K562 (cell line): ENCODE measurements at regions not wholly inside any gene's neighbourhood (a gene's known extent, or its start where the extent isn't known, plus 50 kb on each side); places are given as distances from the start of the nearest gene placed in this dataset.

Experiments
- ATAC-seq: fragments of 200-7000 bp; cut with Tn5 transposase; 3 replicates; pipeline ENCODE4 v1.9.1; 2020; ENCODE audit warnings: moderate library complexity
- BruUV-seq: library from RNA; stranded (reverse); fragments of 400-500 nt; replicated peaks from 2 replicates; lab custom pipeline; 2021; lab: Mats Ljungman, UMichigan
- CTCF ChIA-PET: fragments of 300-600 bp; formaldehyde crosslinking; extraction: SDS; loops from one replicate; lab custom pipeline; 2021; ENCODE audit warnings: low intra/inter-chr PET ratio; lab: Yijun Ruan, JAX
- POLR2A ChIA-PET: fragments of 300-600, 350-650 bp; sonication (Branson Sonifier 250); formaldehyde crosslinking; extraction: SDS; loops from one replicate; lab custom pipeline; 2021; ENCODE audit warnings: antibody characterized with exemption, inconsistent platforms; lab: Yijun Ruan, JAX
- DNase-seq, 4 experiments: peaks; one replicate each; pipeline versions ENCODE4 v3.0.0 to v3.0.0-alpha.2; 2011 to 2018; ENCODE audit warnings: low spot score in 3 of 4, mixed read lengths in 3 of 4; ENCODE audit errors: extremely low read depth in 1 of 4
- FAIRE-seq: peaks from 2 replicates; lab custom pipeline; 2011; peaks lifted over from hg19 to GRCh38; lab: Jason Lieb, UNC
- H2AFZ ChIP-seq: 2 replicates; pipeline ENCODE4 v1.6.0; 2011; ENCODE audit warnings: low read depth, low read length, control low read depth, inconsistent platforms
- H3K27ac ChIP-seq: fragments of 200-600 bp; 3 replicates; pipeline ENCODE4 v1.8.0; 2011; ENCODE audit warnings: low read depth, mild to moderate bottlenecking, control low read depth, inconsistent platforms, low read length, moderate library complexity, mixed read lengths; ENCODE audit errors: extremely low read depth
- H3K27me3 ChIP-seq, 2 experiments: fragments of 300-600 bp in 1 of 2; 2 replicates in 1 of 2; 3 replicates in 1 of 2; pipeline versions ENCODE4 v1.6.0 to v1.8.0; 2011; ENCODE audit warnings: inconsistent platforms in 2 of 2, low read length in 2 of 2, mild to moderate bottlenecking in 1 of 2, mixed read lengths in 1 of 2, moderate library complexity in 1 of 2; ENCODE audit not compliant: control insufficient read depth in 2 of 2, insufficient read depth in 2 of 2
- H3K36me3 ChIP-seq: fragments of 300-600 bp; 3 replicates; pipeline ENCODE4 v1.8.0; 2011; ENCODE audit warnings: mild to moderate bottlenecking, low read length, inconsistent platforms; ENCODE audit not compliant: control insufficient read depth, insufficient read depth
- H3K4me1 ChIP-seq, 2 experiments: fragments of 200-600 bp in 1 of 2; replicated peaks in 1 of 2; 2 replicates in 1 of 2; 3 replicates in 1 of 2; pipeline versions ENCODE4 v1.5.1 to v1.8.0; 2011; ENCODE audit warnings: inconsistent platforms in 2 of 2, low read length in 2 of 2, mild to moderate bottlenecking in 1 of 2, mixed read lengths in 1 of 2, moderate library complexity in 1 of 2; ENCODE audit not compliant: control insufficient read depth in 2 of 2, insufficient read depth in 2 of 2
- H3K4me2 ChIP-seq: 2 replicates; pipeline ENCODE4 v1.6.1; 2011; ENCODE audit warnings: low read length, control low read depth, inconsistent platforms, mixed read lengths; ENCODE audit not compliant: insufficient read depth
- H3K4me3 ChIP-seq: fragments of 200-600 bp; sonication (generic), shearing (Covaris generic); 2 replicates; pipeline ENCODE4 v1.5.1; 2016; ENCODE audit warnings: control low read depth, inconsistent platforms
- H3K79me2 ChIP-seq: fragments of 200-600 bp; 3 replicates; pipeline ENCODE4 v1.8.0; 2011; ENCODE audit warnings: low read length, inconsistent platforms; ENCODE audit not compliant: control insufficient read depth, insufficient read depth
- H3K9ac ChIP-seq, 2 experiments: 2 replicates each; pipeline versions ENCODE4 v1.6.0 to v1.6.1; 2011; ENCODE audit warnings: low read depth in 2 of 2, low read length in 2 of 2, control low read depth in 1 of 2, inconsistent platforms in 1 of 2, mild to moderate bottlenecking in 1 of 2, mixed read lengths in 1 of 2; ENCODE audit not compliant: insufficient read depth in 1 of 2
- H3K9me1 ChIP-seq: one replicate; pipeline ENCODE4 v1.6.0; 2011; ENCODE audit warnings: inconsistent platforms, mild to moderate bottlenecking, low read length, moderate library complexity; ENCODE audit not compliant: control insufficient read depth, insufficient read depth
- H3K9me3 ChIP-seq: replicated peaks from 2 replicates; pipeline ENCODE4 v1.5.1; 2011; ENCODE audit warnings: low read depth, low read length, inconsistent platforms; ENCODE audit not compliant: control insufficient read depth, insufficient read depth
- H4K20me1 ChIP-seq: replicated peaks from 2 replicates; pipeline ENCODE4 v1.6.1; 2011; ENCODE audit warnings: low read length, inconsistent platforms, mixed read lengths; ENCODE audit not compliant: control insufficient read depth, insufficient read depth
- ERF ChIP-seq: fragments of 450-650 bp; formaldehyde crosslinking; IDR thresholded peaks from 2 replicates; pipeline ENCODE4 v1.4.0; 2020; ENCODE audit warnings: mild to moderate bottlenecking, mixed read lengths
- HDAC2 ChIP-seq: fragments of 450-650 bp; IDR thresholded peaks from 2 replicates; pipeline ENCODE4 v1.6.1; 2016; ENCODE audit warnings: mild to moderate bottlenecking
- KHSRP ChIP-seq: fragments of 450-650 bp; IDR thresholded peaks from 2 replicates; pipeline ENCODE4 v1.6.1; 2017
- NFE2 ChIP-seq: IDR thresholded peaks from 2 replicates; pipeline ENCODE4 v1.6.1; 2014; ENCODE audit warnings: antibody characterized with exemption, low read depth
- NFIX ChIP-seq: fragments of 250-450 bp; sonication (Bioruptor Pico); IDR thresholded peaks from 2 replicates; pipeline ENCODE4 v1.4.0; 2020; ENCODE audit warnings: low read depth, mild to moderate bottlenecking, moderate library complexity
- PTBP1 ChIP-seq: fragments of 200-400 bp; formaldehyde crosslinking; IDR thresholded peaks from 2 replicates; pipeline ENCODE4 v1.6.1; 2017; ENCODE audit warnings: low read depth, low read length
- SMAD2 ChIP-seq: fragments of 150-350 bp; IDR thresholded peaks from 2 replicates; pipeline ENCODE4 v1.6.1; 2014; ENCODE audit warnings: low read depth, mild to moderate bottlenecking, low read length
- SMARCC2 ChIP-seq: fragments of 450-650 bp; IDR thresholded peaks from 2 replicates; pipeline ENCODE4 v1.6.1; 2017; ENCODE audit warnings: antibody characterized with exemption, moderate library complexity, mild to moderate bottlenecking, low read depth
- SNRNP70 ChIP-seq: fragments of 200-400 bp; formaldehyde crosslinking; optimal IDR thresholded peaks from 2 replicates; pipeline ENCODE3; 2017; ENCODE audit warnings: low read depth, low read length
- SRF ChIP-seq, 2 experiments: fragments of 250-450, 450-650 bp in 1 of 2; sonication (Bioruptor Pico) in 1 of 2; sonication (generic) in 1 of 2; formaldehyde crosslinking; IDR thresholded peaks; 2 replicates each; pipeline versions ENCODE4 v1.5.0 to v1.5.1; 2020 to 2022; ENCODE audit warnings: mild to moderate bottlenecking in 1 of 2, missing genetic modification reagents in 1 of 2
- TCF7 ChIP-seq: sonication (generic); IDR thresholded peaks from 2 replicates; pipeline ENCODE4 v1.6.1; 2016; ENCODE audit warnings: antibody characterized with exemption, borderline replicate concordance
- TRIM28 ChIP-seq: fragments of 450-650 bp; IDR thresholded peaks from 2 replicates; pipeline ENCODE4 v1.6.1; 2017
- USF1 ChIP-seq: sonication (generic); formaldehyde crosslinking; IDR thresholded peaks from 2 replicates; pipeline ENCODE4 v1.9.0; 2022; ENCODE audit warnings: mild to moderate bottlenecking, missing genetic modification reagents
- USF2 ChIP-seq: sonication (generic); formaldehyde crosslinking; IDR thresholded peaks from 2 replicates; pipeline ENCODE4 v1.5.0; 2020; ENCODE audit warnings: missing genetic modification reagents
- ZBTB12 ChIP-seq: fragments of 250-450 bp; sonication (Bioruptor Pico); IDR thresholded peaks from 2 replicates; pipeline ENCODE4 v1.4.0; 2020
- ZBTB7A ChIP-seq: IDR thresholded peaks from 2 replicates; pipeline ENCODE4 v1.6.1; 2011; ENCODE audit warnings: low read depth, mild to moderate bottlenecking, low read length, moderate library complexity, borderline replicate concordance; ENCODE audit not compliant: control insufficient read depth
- ZNF121 ChIP-seq: sonication (generic); formaldehyde crosslinking; conservative IDR thresholded peaks from 2 replicates; pipeline ENCODE4 v1.8.0; 2022; ENCODE audit warnings: missing genetic modification reagents
- WGBS: fragments of 100-300 bp; shearing (Covaris generic); methylation state at CpG from one replicate; pipeline ENCODE4 v1.1.6; 2016; ENCODE audit warnings: low coverage, mixed read lengths; ENCODE audit not compliant: insufficient coverage; ENCODE audit errors: missing lambda C conversion rate; 5-methylcytosine and 5-hydroxymethylcytosine counted together
- in situ Hi-C: fragments of 300-500 bp; cut with MboI; formaldehyde crosslinking; loops from 4 replicates; pipeline ENCODE4 v1.15.0; 2018; ENCODE audit warnings: inconsistent platforms, mixed read lengths
- intact Hi-C: fragments of 100-400 bp; cut with micrococcal nuclease; formaldehyde crosslinking; loops from 2 replicates; pipeline ENCODE4 v1.14.2; 2022

- WGBS: 2% methylated on average over 4 of the region's 4 CpGs
- ChIA-PET CTCF (no interaction called here), POLR2A (no interaction called here)
- Histone ChIP-seq H3K27ac (no peak overlapping the region), H2AFZ (no peak overlapping the region), H3K4me2 (no peak overlapping the region), H3K9me3 (0 out of 2 replicates have a peak, but pooled peaks cover 2% of the 10 kb centered on the region), H3K27me3 (no peaks in the 10 kb centered on the region), H3K4me1 (no peaks in the 10 kb centered on the region), H3K36me3 (no peaks in the 10 kb centered on the region), H3K4me3 (no peak overlapping the region), H3K9me1 (no peaks in the 10 kb centered on the region), H4K20me1 (no peaks in the 10 kb centered on the region), H3K9ac (no peak overlapping the region), H3K79me2 (no peaks in the 10 kb centered on the region)
- in situ Hi-C loops: no loop called here
- no peak for DNase-seq
- no peak for ATAC-seq
- FAIRE-seq: no peak
- TF ChIP-seq SRF (CRISPR knock-in tag; IDR thresholded peaks at IDR 0.05) (no peak), SNRNP70 (no peak), ZBTB7A (no peak), NFIX (CRISPR knock-in tag) (no peak), PTBP1 (no peak), TCF7 (no peak), ZBTB12 (CRISPR knock-in tag) (no peak), ERF (CRISPR knock-in tag) (no peak), KHSRP (no peak), USF2 (CRISPR knock-in tag) (no peak), SMARCC2 (no peak), ZNF121 (no peak), TRIM28 (no peak), NFE2 (no peak), HDAC2 (no peak), USF1 (CRISPR knock-in tag) (no peak), SMAD2 (no peak)
- intact Hi-C loops: no loop called here
- BruUV-seq: no TSS peak
Observed at GRCh38 chr3:28917895-28918475, 362.9 kb upstream of the RBMS3 start.
